IPS-20b (cell line): ENCODE measurements at regions not wholly inside any gene's neighbourhood (a gene's known extent, or its start where the extent isn't known, plus 50 kb on each side); places are given as distances from the start of the nearest gene placed in this dataset.

Experiments
- H3K27ac ChIP-seq: one replicate; pipeline ENCODE4 v1.5.1; 2013; ENCODE audit warnings: low read length
- H3K27me3 ChIP-seq: 2 replicates; pipeline ENCODE4 v1.6.1; 2013; ENCODE audit warnings: mild to moderate bottlenecking, low read length, inconsistent platforms; ENCODE audit not compliant: insufficient read depth
- H3K36me3 ChIP-seq: 2 replicates; pipeline ENCODE4 v1.6.1; 2013; ENCODE audit warnings: low read depth, mild to moderate bottlenecking, inconsistent platforms, low read length, moderate library complexity; ENCODE audit not compliant: insufficient read depth
- H3K4me1 ChIP-seq: 2 replicates; pipeline ENCODE4 v1.6.1; 2013; ENCODE audit warnings: mild to moderate bottlenecking, control low read depth, inconsistent platforms, low read length, moderate library complexity; ENCODE audit not compliant: insufficient read depth
- H3K4me3 ChIP-seq: 2 replicates; pipeline ENCODE4 v1.5.1; 2013; ENCODE audit warnings: mild to moderate bottlenecking, low read length, inconsistent platforms
- H3K9ac ChIP-seq: 2 replicates; pipeline ENCODE4 v1.6.1; 2013; ENCODE audit warnings: low read depth, mild to moderate bottlenecking, inconsistent platforms, low read length, moderate library complexity
- H3K9me3 ChIP-seq: 2 replicates; pipeline ENCODE4 v1.6.1; 2013; ENCODE audit warnings: mild to moderate bottlenecking, low read depth, low read length, inconsistent platforms; ENCODE audit not compliant: insufficient read depth

DNA sequence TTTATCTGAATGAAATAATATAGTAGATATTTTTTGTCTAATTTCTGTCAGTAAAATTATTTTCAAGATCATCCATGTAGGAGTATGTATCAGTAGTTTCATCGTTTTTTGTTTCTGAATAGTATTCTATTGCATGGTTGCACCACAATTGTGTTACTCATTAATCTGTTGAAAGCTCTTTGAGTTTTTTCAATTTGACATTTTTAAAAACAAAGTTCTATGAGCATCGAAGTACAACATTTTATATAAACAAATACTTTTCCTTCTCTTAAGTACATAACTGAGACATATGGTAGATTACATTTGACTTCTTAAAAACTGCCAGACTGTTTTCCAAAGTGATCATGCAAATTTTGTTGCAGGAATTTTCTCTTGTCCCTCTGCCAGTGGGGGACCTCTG, 1113.1 kb upstream of the CITED2 start:
- no peak overlapping the region for H3K4me3 ChIP-seq
- no peak overlapping the region for H3K9ac ChIP-seq
- H3K9me3 ChIP-seq: peaks cover 12% of the 10 kb centered on the region; the same call in 1 of the 2 replicates
- H3K4me1 ChIP-seq: peaks cover 5% of the 10 kb centered on the region
- no peaks in the 10 kb centered on the region for H3K36me3 ChIP-seq
- H3K27me3 ChIP-seq: no peaks in the 10 kb centered on the region
- H3K27ac ChIP-seq: no peak overlapping the region

DNA sequence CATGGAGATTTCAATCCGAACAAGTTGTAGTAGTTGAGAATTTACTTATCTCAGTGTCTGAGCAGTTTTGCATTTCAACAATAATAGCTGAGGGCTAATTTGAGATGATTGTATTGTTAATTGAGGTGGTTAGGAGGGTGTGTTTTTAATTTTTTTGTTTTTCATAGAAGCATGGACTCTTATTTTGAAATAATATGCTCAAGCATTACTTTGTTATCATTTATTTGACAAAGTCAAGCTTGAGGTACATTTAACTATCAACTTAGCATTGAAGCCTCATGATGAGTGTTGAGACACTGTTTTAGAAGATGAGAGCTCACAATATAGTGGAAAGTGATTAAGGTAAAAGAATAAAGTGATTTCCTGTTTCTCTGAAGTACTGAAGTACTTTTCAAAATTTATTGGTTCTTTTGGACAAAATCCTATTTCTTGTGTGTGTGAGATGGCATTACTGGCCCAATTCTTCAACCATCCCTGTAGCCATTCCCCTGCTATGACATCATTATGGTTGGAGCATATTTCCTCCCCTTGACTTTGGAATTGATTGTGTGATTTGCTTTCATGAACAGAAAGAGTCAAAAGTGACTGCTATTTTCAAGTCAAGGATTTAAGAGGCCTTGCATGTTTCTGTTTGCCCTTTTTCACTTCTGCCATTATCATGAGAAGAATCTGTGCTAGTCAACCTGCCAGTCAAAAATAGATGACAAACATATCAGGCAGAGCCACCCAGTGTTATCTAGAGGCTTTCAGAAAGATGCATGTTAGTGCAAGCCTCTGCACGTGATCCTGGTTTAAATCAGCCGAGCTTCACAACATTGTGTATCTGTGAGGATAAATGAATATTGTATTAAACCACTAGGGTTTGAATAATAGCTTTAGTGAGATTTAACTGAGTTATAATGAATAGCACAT, 1112.3 kb upstream of the CITED2 start:
- Histone ChIP-seq H3K9me3 (peaks cover 12% of the 10 kb centered on the region; the same call in 1 of the 2 replicates), H3K4me1 (peaks cover 5% of the 10 kb centered on the region), H3K4me3 (no peak overlapping the region), H3K27ac (no peak overlapping the region), H3K9ac (no peak overlapping the region), H3K27me3 (no peaks in the 10 kb centered on the region), H3K36me3 (no peaks in the 10 kb centered on the region)

DNA sequence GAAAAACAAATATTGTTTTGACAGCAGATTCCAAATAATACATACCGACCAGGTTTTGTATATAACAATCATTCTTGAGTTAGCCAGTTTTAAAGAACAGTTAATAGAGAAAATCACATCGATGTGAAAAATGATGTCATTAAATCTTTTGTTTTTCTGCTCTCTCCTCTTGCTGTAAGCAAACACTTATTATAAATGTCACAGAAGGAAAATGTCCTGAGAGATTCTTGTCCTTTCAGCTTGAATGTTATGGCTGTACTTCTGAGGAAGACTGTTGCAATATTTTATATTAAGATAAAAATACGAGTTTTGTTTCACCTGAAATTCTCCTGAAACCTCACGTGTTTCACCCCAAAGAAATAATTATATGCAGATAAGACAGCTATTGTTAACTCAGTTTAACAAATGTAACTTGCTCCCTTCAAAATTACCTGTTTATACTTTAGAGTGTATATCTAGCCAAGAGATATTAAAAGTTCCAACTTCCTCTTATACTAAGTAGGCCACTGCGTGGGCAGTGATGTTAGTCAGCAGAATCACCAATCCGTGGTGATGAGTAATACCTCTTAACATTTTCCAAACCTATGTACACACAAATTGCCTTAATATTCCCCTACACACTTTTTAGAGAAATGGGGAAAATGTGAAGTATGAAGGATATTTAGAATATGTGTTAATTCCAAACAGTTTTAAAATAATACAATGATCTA, 1111.4 kb upstream of the CITED2 start:
- Histone ChIP-seq H3K4me1 (peaks cover 5% of the 10 kb centered on the region), H3K9me3 (peaks cover 12% of the 10 kb centered on the region; the same call in 1 of the 2 replicates), H3K36me3 (no peaks in the 10 kb centered on the region), H3K9ac (no peak overlapping the region), H3K4me3 (no peak overlapping the region), H3K27me3 (no peaks in the 10 kb centered on the region), H3K27ac (no peak overlapping the region)

DNA sequence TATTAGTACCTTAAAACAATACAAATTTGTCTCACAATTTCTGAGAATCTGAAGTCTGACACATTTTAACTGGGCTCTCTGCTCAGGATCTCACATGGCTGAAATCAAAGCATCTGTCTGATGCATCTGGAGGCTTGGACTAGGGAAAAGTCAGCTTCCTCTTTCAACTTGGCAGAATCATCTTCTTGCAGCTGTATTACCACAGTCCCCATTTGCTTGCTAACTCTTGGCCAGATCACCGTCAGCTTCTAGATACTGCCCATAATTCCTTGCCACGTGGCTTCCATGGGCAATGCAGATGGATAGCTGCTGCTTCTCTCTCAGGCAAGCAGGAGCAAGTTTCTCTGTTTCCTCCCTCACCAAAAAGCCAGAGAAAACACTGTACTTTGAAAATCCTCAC, 1106.4 kb upstream of the CITED2 start:
- H3K27ac ChIP-seq: no peak overlapping the region
- peaks cover 5% of the 10 kb centered on the region; the same call in 1 of the 2 replicates for H3K4me1 ChIP-seq
- H3K27me3 ChIP-seq: no peaks in the 10 kb centered on the region
- H3K9me3 ChIP-seq: no peaks in the 10 kb centered on the region
- H3K36me3 ChIP-seq: no peaks in the 10 kb centered on the region
- no peak overlapping the region for H3K4me3 ChIP-seq
- no peak overlapping the region for H3K9ac ChIP-seq

DNA sequence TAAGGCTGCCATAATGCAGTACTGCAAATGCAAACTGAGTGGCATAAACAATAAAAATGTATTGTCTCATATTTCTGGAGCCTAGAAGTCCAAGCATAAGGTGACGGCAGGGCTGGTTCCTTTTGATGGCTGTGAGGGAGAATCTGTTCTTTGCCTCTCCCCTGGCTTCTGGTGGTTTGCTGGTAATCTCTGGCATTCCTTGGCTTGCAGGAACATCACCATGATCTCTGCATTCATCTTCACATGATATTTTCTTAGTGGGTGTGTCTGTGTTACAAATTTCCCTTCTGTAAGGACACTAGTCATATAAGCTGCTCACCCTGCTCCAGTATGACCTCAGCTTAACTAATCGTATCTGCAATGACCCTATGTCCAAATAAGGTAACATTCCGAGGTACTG, 1104.2 kb upstream of the CITED2 start:
- Histone ChIP-seq H3K9ac (no peak overlapping the region), H3K27me3 (no peaks in the 10 kb centered on the region), H3K36me3 (no peaks in the 10 kb centered on the region), H3K4me1 (no peaks in the 10 kb centered on the region), H3K4me3 (no peak overlapping the region), H3K9me3 (no peaks in the 10 kb centered on the region), H3K27ac (no peak overlapping the region)

DNA sequence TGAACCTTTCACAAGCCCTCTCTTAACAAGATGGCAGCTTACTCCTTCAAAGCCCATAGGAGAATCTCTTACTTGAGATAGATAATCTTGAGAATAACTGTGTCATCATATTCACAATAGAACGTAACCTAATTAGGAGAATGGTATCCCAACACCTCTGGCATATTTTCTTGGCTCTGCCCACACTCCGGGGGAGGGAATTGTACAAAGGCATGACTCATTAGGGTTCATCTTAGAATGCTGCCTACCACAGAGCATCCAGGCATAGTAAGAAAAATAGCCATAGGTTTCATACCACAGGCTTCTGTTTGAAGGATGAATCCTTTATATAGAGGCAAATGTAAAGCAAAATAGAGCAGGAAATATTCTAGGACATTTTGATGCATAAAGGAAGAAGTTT, 1100.6 kb upstream of the CITED2 start:
- no peaks in the 10 kb centered on the region for H3K4me1 ChIP-seq
- no peak overlapping the region for H3K4me3 ChIP-seq
- no peaks in the 10 kb centered on the region for H3K9me3 ChIP-seq
- H3K27me3 ChIP-seq: no peaks in the 10 kb centered on the region
- H3K36me3 ChIP-seq: no peaks in the 10 kb centered on the region
- H3K9ac ChIP-seq: no peak overlapping the region
- H3K27ac ChIP-seq: no peak overlapping the region

DNA sequence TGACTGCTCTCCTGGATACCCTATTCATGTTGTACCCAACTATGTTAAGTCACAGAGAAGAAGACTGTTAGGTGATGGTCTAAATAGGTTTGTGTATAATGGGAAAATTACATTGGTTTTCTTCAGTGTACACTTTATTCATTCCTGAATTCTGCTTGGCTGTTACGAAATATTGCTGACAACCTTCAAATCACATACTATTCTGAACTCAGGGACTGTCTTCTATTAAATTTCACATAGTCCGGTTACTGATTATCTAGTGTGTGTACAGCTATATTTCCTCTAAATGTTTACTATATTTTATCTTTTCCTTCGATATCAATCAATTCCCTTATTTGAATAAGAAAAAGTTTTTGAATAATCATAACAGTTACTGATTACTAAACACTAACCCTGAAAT, 1090.3 kb upstream of the CITED2 start:
- no peaks in the 10 kb centered on the region for H3K36me3 ChIP-seq
- 0 out of 2 replicates have a peak, but pooled peaks cover 4% of the 10 kb centered on the region for H3K4me1 ChIP-seq
- H3K9me3 ChIP-seq: peaks cover 9% of the 10 kb centered on the region
- no peak overlapping the region for H3K4me3 ChIP-seq
- H3K27ac ChIP-seq: no peak overlapping the region
- H3K27me3 ChIP-seq: no peaks in the 10 kb centered on the region
- no peak overlapping the region for H3K9ac ChIP-seq

DNA sequence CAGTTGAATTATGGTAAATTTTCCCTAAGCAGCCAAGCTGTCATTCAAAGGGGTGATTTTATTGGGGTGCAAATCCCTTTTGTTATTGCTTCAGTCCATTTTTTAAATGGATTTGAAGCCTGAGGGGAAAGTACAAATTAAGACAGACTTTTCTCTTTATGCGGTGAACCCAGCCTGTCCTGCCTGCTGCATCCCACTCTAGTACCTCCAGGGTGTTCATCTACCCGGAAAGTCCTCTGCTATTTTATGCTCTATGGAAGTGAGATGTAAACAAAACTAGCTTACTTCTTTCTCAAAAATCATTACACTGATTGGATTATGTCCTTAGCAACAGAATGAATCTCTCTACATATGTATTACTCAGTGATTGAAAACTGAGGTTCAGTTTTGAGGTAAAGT, 1088.9 kb upstream of the CITED2 start:
- no peak overlapping the region for H3K9ac ChIP-seq
- peaks cover 9% of the 10 kb centered on the region for H3K9me3 ChIP-seq
- no peak overlapping the region for H3K4me3 ChIP-seq
- no peaks in the 10 kb centered on the region for H3K36me3 ChIP-seq
- 0 out of 2 replicates have a peak, but pooled peaks cover 4% of the 10 kb centered on the region for H3K4me1 ChIP-seq
- no peak overlapping the region for H3K27ac ChIP-seq
- H3K27me3 ChIP-seq: no peaks in the 10 kb centered on the region

DNA sequence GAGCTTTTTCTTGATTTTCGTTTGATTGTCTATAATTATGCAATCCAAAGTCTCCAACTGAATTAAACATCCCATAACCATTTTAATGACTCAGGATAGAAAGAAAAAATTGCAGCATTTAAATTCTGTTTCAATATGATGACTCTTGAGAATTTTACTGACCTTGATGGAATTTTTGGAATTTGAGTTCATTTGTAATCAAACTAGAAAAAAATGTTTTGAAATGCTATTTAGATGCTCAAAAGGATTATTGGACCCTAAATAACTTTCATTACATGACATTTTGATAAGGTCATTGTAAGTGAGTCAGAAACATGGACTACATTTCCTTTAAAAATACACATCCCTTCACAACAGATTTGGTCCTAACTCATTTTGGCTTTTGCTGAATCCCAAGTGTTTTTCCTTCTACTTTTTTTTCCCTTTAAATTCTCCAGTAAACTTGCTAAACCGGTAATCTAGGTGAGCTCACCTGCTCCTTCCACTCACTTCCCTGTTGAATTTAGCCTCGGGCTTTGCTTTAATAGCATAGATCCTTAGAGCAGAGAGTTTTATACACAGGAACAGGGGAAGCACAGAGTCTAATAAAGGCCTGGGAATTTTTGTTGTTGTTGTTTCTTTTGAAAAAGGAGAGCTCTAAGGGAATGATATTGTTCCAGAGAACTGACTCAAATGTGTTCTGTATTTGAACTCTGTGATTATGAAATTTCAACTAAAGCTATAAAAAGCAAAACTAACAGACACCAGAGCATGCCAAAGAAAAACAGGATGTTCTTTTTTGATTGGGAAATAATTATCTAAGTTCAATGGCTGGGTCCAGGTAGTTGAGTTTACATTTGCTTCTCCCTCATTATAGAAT, 1088.2 kb upstream of the CITED2 start:
- Histone ChIP-seq H3K4me3 (no peak overlapping the region), H3K9ac (0 out of 2 replicates have a peak overlapping the region, but pooled peaks have one; percentile 25), H3K9me3 (peaks cover 9% of the 10 kb centered on the region; the same call in 1 of the 2 replicates), H3K36me3 (no peaks in the 10 kb centered on the region), H3K27me3 (no peaks in the 10 kb centered on the region), H3K4me1 (0 out of 2 replicates have a peak, but pooled peaks cover 4% of the 10 kb centered on the region), H3K27ac (no peak overlapping the region)

DNA sequence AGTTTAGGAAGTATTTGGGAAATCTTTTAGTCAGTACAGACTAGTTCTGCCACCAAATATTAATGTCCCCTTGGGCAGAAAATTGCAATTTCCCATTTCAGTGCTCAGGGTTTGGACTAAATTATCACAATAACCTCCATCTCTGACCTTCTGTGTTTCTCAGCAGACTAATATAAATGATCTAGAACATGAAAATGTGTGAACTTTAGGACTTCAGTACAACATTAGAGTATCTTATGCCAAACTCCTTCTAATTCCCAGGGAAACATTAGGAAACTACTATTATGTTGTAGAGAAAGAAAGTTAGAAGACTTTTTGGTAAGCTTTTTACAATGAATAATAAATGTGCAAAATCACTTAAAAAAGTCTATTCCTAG, 1087.6 kb upstream of the CITED2 start:
- H3K27ac ChIP-seq: no peak overlapping the region

DNA sequence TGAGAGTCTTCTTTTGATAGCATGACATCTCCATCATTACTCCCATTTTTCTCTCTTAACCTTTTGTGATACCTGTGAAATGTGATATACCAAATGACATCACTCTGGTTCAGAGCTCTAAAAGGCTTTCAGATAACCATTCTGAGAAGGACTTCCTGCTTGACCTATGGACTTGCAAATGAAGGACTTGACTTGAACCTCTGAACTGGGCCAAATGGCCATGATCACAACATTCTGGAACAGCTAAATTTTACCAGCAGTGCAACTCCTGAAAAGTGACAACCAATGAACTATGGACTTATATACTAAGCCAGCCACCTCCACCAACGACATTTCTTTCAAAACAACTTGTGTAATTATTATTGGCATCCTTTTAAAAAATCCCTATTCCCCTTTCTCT, 1085.8 kb upstream of the CITED2 start:
- no peaks in the 10 kb centered on the region for H3K9me3 ChIP-seq
- no peak overlapping the region for H3K27ac ChIP-seq
- H3K4me1 ChIP-seq: 0 out of 2 replicates have a peak, but pooled peaks cover 4% of the 10 kb centered on the region
- no peak overlapping the region for H3K4me3 ChIP-seq
- H3K9ac ChIP-seq: no peak overlapping the region
- H3K27me3 ChIP-seq: no peaks in the 10 kb centered on the region
- no peaks in the 10 kb centered on the region for H3K36me3 ChIP-seq

More for the DNA sequence above, 1087.6 kb upstream of the CITED2 start:
- Histone ChIP-seq H3K27me3 (no peaks in the 10 kb centered on the region), H3K4me3 (no peak overlapping the region), H3K9me3 (peaks cover 8% of the 10 kb centered on the region; the same call in 1 of the 2 replicates), H3K4me1 (0 out of 2 replicates have a peak, but pooled peaks cover 4% of the 10 kb centered on the region), H3K36me3 (no peaks in the 10 kb centered on the region), H3K9ac (no peak overlapping the region)
